GM19452 (cell line): ENCODE measurements at regions not wholly inside any gene's neighbourhood (a gene's known extent, or its start where the extent isn't known, plus 50 kb on each side); places are given as distances from the start of the nearest gene placed in this dataset.

Experiments used
- ATAC-seq: cut with Tn5 transposase; IDR thresholded peaks from one replicate; pipeline ENCODE4 v1.9.1; 2021; ENCODE audit not compliant: unreplicated experiment

DNA sequence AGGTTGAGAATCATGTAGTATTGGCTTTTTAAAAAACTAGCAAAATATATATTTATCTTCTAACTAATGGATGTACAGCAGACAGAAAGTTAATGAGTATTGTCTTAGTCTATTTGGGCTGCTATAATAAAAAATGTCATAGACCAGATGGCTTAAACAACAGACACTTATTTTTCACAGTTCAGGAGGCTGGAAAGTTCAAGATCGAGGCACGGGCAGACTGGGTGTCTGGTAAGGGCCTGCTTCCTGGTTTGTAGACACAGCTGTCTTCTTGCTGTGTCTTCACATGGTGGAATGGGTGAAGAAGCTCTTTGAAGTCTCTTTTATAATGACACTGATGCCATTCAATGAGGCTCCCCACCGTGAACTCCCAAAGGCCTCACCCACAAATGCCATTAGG is 70.1 kb upstream of the KRR1 start:
- ATAC-seq: no peak

- no peak for ATAC-seq
Measured at GRCh38 chr12:75579552-75579951, 68.1 kb upstream of the KRR1 start.

GRCh38 chr12:75578546-75578945 is 67.1 kb upstream of the KRR1 start:
- no peak for ATAC-seq

- ATAC-seq: no peak
Measured at GRCh38 chr12:75577812-75578211, 66.4 kb upstream of the KRR1 start.

- ATAC-seq: no peak
Measured at GRCh38 chr12:75571656-75572205, 60.3 kb upstream of the KRR1 start.

GRCh38 chr12:75571204-75571603 is 59.8 kb upstream of the KRR1 start:
- no peak for ATAC-seq

- no peak for ATAC-seq
Measured at GRCh38 chr12:75568801-75569200, 57.4 kb upstream of the KRR1 start.

GRCh38 chr12:75568393-75568792 is 57.0 kb upstream of the KRR1 start:
- no peak for ATAC-seq

DNA sequence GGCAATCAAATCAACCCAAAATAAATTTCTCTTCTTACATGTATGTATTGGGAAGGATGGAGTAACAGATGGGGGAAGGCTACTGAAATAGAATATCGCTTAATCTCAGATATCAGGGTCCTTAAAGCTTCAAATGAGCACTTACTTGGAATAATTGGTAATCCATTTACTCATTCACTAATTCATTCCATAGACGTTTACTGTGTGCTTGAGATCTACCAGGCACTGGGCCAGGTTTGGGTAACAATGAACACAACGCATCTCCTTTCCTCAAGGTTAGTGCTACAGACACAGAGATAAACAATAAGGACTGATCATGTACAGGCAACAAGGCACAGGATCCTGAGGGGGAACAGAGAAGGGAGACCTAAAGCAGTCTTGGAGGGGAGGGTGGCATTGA is 54.4 kb upstream of the KRR1 start:
- no peak for ATAC-seq

DNA sequence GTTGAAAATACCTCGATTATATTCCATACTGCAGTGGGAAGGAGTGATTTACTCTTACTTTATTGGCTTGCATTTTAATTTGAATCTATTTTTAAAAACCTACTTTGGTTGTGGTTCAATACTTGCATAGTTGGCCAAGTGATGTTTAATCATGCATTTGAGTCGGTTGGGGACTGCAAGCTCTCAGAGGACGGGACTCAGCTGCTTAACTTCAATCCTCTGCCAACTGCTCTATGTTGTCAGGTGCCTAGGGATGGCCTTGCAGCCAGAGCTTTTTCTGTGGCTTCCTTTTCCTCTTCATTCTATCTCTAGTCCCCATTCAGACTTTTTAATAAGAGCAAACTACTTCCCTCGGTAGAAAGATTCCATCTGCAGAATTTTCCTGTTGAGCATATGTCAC is 53.4 kb upstream of the KRR1 start:
- ATAC-seq: no peak

GRCh38 chr12:75564398-75564797 is 53.0 kb upstream of the KRR1 start:
- ATAC-seq: no peak

DNA sequence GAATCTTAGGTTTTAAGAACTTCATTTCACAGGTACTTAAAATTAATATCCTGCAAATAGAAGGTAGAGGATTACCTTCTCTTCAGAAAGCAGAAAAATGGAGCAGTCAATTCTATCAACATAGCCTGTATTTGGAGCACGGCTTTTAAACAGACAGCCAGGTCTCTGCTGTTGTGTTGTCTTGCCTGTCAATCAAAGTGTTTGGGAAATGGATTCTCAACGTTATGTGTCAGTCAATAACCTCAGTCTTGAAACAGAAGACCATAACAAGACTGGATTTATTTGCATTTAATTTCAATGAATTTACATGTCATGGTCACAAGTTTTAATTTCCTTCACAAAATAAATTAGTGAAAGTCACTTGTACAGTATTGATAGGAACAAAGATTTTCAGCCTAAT is 51.9 kb upstream of the KRR1 start:
- ATAC-seq: no peak

GRCh38 chr12:75561921-75562320 is 50.5 kb upstream of the KRR1 start:
- ATAC-seq: no peak
